Right lobe of liver (tissue), 4 donors: ENCODE measurements at regions not wholly inside any gene's neighbourhood (a gene's known extent, or its start where the extent isn't known, plus 50 kb on each side); places are given as distances from the start of the nearest gene placed in this dataset.

Source experiments
- CTCF ChIP-seq, 4 donors: fragments of 200-600 bp in 3 of 4; fragments of 450-650 bp in 1 of 4; IDR thresholded peaks; one replicate each; pipeline versions ENCODE4 v1.5.1 to v1.8.0; 2016 to 2022; ENCODE audit warnings: antibody characterized with exemption in 4 of 4, mild to moderate bottlenecking in 2 of 4
- POLR2A ChIP-seq: fragments of 450-650 bp; IDR thresholded peaks from one replicate; pipeline ENCODE4 v1.6.1; 2017; ENCODE audit warnings: antibody characterized with exemption, mild to moderate bottlenecking
- donor health status: DM: no; HTN: no; CAD: no.
- donor health status: DM: no; HTN: no; CAD: no.
- donor health status: DM: no; HTN: yes; CAD: no.

- TF ChIP-seq CTCF (IDR thresholded peaks at IDR 0.05) (no peak), POLR2A (no peak)
Measured at GRCh38 chr6:130671577-130671976, 155.6 kb upstream of the SMLR1 start.
